ENCODE measurements at regions not wholly inside any gene's neighbourhood (a gene's known extent, or its start where the extent isn't known, plus 50 kb on each side); places are given as distances from the start of the nearest gene placed in this dataset.

- Histone ChIP-seq H3K9me3 (ENCODE audit: control insufficient read depth in 5 of 5, low read length in 5 of 5) (peaks cover 0 to 4% (median 0%) of the 10 kb centered on the region in 5 donors), H3K36me3 (ENCODE audit: control insufficient read depth in 5 of 5, insufficient read depth in 5 of 5, low read length in 5 of 5) (no peaks in the 10 kb centered on the region), H3K9ac (ENCODE audit: low read length in 5 of 5) (no peak overlapping the region), H3K4me1 (ENCODE audit: control insufficient read depth in 5 of 5, insufficient read depth in 5 of 5, low read length in 5 of 5) (no peaks in the 10 kb centered on the region), H3K27ac (ENCODE audit: low read depth, low read length) (no peak overlapping the region), H3K4me3 (ENCODE audit: low read depth in 1 of 5, low read length in 5 of 5) (no peak overlapping the region), H3K27me3 (ENCODE audit: control insufficient read depth in 5 of 5, insufficient read depth in 4 of 5, low read length in 5 of 5) (peaks cover 0 to 16% (median 5%) of the 10 kb centered on the region in 5 donors)
Measured at GRCh38 chrX:113048896-113049295, 208.3 kb upstream of the AMOT start.

GRCh38 chrX:113048480-113048879, 207.8 kb upstream of the AMOT start:
- H3K27ac ChIP-seq (ENCODE audit: low read depth, low read length): no peak overlapping the region
- H3K27me3 ChIP-seq (ENCODE audit: control insufficient read depth in 5 of 5, insufficient read depth in 4 of 5, low read length in 5 of 5): peaks cover 0 to 16% (median 5%) of the 10 kb centered on the region in 5 donors
- no peak overlapping the region for H3K4me3 ChIP-seq (ENCODE audit: low read depth in 1 of 5, low read length in 5 of 5)
- H3K9ac ChIP-seq (ENCODE audit: low read length in 5 of 5): no peak overlapping the region
- H3K36me3 ChIP-seq (ENCODE audit: control insufficient read depth in 5 of 5, insufficient read depth in 5 of 5, low read length in 5 of 5): no peaks in the 10 kb centered on the region
- H3K9me3 ChIP-seq (ENCODE audit: control insufficient read depth in 5 of 5, low read length in 5 of 5): peaks cover 0 to 4% (median 0%) of the 10 kb centered on the region in 5 donors
- no peaks in the 10 kb centered on the region for H3K4me1 ChIP-seq (ENCODE audit: control insufficient read depth in 5 of 5, insufficient read depth in 5 of 5, low read length in 5 of 5)

GRCh38 chrX:113033966-113034680, 193.5 kb upstream of the AMOT start:
- no peaks in the 10 kb centered on the region for H3K36me3 ChIP-seq (ENCODE audit: control insufficient read depth in 5 of 5, insufficient read depth in 5 of 5, low read length in 5 of 5)
- H3K9me3 ChIP-seq (ENCODE audit: control insufficient read depth in 5 of 5, low read length in 5 of 5): peaks cover 0 to 14% (median under 1%) of the 10 kb centered on the region in 5 donors
- no peak overlapping the region for H3K9ac ChIP-seq (ENCODE audit: low read length in 5 of 5)
- no peak overlapping the region for H3K4me3 ChIP-seq (ENCODE audit: low read depth in 1 of 5, low read length in 5 of 5)
- no peak overlapping the region for H3K27ac ChIP-seq (ENCODE audit: low read depth, low read length)
- no peaks in the 10 kb centered on the region for H3K4me1 ChIP-seq (ENCODE audit: control insufficient read depth in 5 of 5, insufficient read depth in 5 of 5, low read length in 5 of 5)
- H3K27me3 ChIP-seq (ENCODE audit: control insufficient read depth in 5 of 5, insufficient read depth in 4 of 5, low read length in 5 of 5): peaks cover 0 to 7% (median 0%) of the 10 kb centered on the region in 5 donors

- Histone ChIP-seq H3K36me3 (ENCODE audit: control insufficient read depth in 5 of 5, insufficient read depth in 5 of 5, low read length in 5 of 5) (no peaks in the 10 kb centered on the region), H3K4me3 (ENCODE audit: low read depth in 1 of 5, low read length in 5 of 5) (no peak overlapping the region), H3K9me3 (ENCODE audit: control insufficient read depth in 5 of 5, low read length in 5 of 5) (no peaks in the 10 kb centered on the region)
Measured at GRCh38 chrX:113019958-113020357, 179.3 kb upstream of the AMOT start.

GRCh38 chrX:113009837-113010236, 169.2 kb upstream of the AMOT start:
- no peaks in the 10 kb centered on the region for H3K9me3 ChIP-seq (ENCODE audit: control insufficient read depth in 5 of 5, low read length in 5 of 5)
- H3K9ac ChIP-seq (ENCODE audit: low read length in 5 of 5): no peak overlapping the region
- no peaks in the 10 kb centered on the region for H3K36me3 ChIP-seq (ENCODE audit: control insufficient read depth in 5 of 5, insufficient read depth in 5 of 5, low read length in 5 of 5)
- no peak overlapping the region for H3K4me3 ChIP-seq (ENCODE audit: low read depth in 1 of 5, low read length in 5 of 5)
- H3K27ac ChIP-seq (ENCODE audit: low read depth, low read length): no peak overlapping the region
- no peaks in the 10 kb centered on the region for H3K4me1 ChIP-seq (ENCODE audit: control insufficient read depth in 5 of 5, insufficient read depth in 5 of 5, low read length in 5 of 5)
- peaks cover 0 to 4% (median 0%) of the 10 kb centered on the region in 5 donors for H3K27me3 ChIP-seq (ENCODE audit: control insufficient read depth in 5 of 5, insufficient read depth in 4 of 5, low read length in 5 of 5)

More at GRCh38 chrX:113019958-113020357, 179.3 kb upstream of the AMOT start:
- Histone ChIP-seq H3K9ac (ENCODE audit: low read length in 5 of 5) (no peak overlapping the region), H3K27ac (ENCODE audit: low read depth, low read length) (no peak overlapping the region), H3K27me3 (ENCODE audit: control insufficient read depth in 5 of 5, insufficient read depth in 4 of 5, low read length in 5 of 5) (no peaks in the 10 kb centered on the region), H3K4me1 (ENCODE audit: control insufficient read depth in 5 of 5, insufficient read depth in 5 of 5, low read length in 5 of 5) (no peaks in the 10 kb centered on the region)

GRCh38 chrX:113009029-113009428, 168.4 kb upstream of the AMOT start:
- Histone ChIP-seq H3K27ac (ENCODE audit: low read depth, low read length) (no peak overlapping the region), H3K9ac (ENCODE audit: low read length in 5 of 5) (no peak overlapping the region), H3K36me3 (ENCODE audit: control insufficient read depth in 5 of 5, insufficient read depth in 5 of 5, low read length in 5 of 5) (no peaks in the 10 kb centered on the region), H3K27me3 (ENCODE audit: control insufficient read depth in 5 of 5, insufficient read depth in 4 of 5, low read length in 5 of 5) (peaks cover 0 to 4% (median 0%) of the 10 kb centered on the region in 5 donors), H3K4me3 (ENCODE audit: low read depth in 1 of 5, low read length in 5 of 5) (no peak overlapping the region), H3K9me3 (ENCODE audit: control insufficient read depth in 5 of 5, low read length in 5 of 5) (no peaks in the 10 kb centered on the region), H3K4me1 (ENCODE audit: control insufficient read depth in 5 of 5, insufficient read depth in 5 of 5, low read length in 5 of 5) (no peaks in the 10 kb centered on the region)

- no peaks in the 10 kb centered on the region for H3K9me3 ChIP-seq (ENCODE audit: control insufficient read depth in 5 of 5, low read length in 5 of 5)
- H3K27ac ChIP-seq (ENCODE audit: low read depth, low read length): no peak overlapping the region
- H3K27me3 ChIP-seq (ENCODE audit: control insufficient read depth in 5 of 5, insufficient read depth in 4 of 5, low read length in 5 of 5): peaks cover 0 to 9% (median 0%) of the 10 kb centered on the region in 5 donors
- no peak overlapping the region for H3K4me3 ChIP-seq (ENCODE audit: low read depth in 1 of 5, low read length in 5 of 5)
- H3K9ac ChIP-seq (ENCODE audit: low read length in 5 of 5): no peak overlapping the region
- no peaks in the 10 kb centered on the region for H3K4me1 ChIP-seq (ENCODE audit: control insufficient read depth in 5 of 5, insufficient read depth in 5 of 5, low read length in 5 of 5)
- H3K36me3 ChIP-seq (ENCODE audit: control insufficient read depth in 5 of 5, insufficient read depth in 5 of 5, low read length in 5 of 5): no peaks in the 10 kb centered on the region
Measured at GRCh38 chrX:113001836-113002235, 161.2 kb upstream of the AMOT start.

- H3K9ac ChIP-seq (ENCODE audit: low read length in 5 of 5): no peak overlapping the region
- no peaks in the 10 kb centered on the region for H3K9me3 ChIP-seq (ENCODE audit: control insufficient read depth in 5 of 5, low read length in 5 of 5)
- H3K4me1 ChIP-seq (ENCODE audit: control insufficient read depth in 5 of 5, insufficient read depth in 5 of 5, low read length in 5 of 5): no peaks in the 10 kb centered on the region
- peaks cover 0 to 6% (median 4%) of the 10 kb centered on the region in 5 donors for H3K27me3 ChIP-seq (ENCODE audit: control insufficient read depth in 5 of 5, insufficient read depth in 4 of 5, low read length in 5 of 5)
- no peak overlapping the region for H3K27ac ChIP-seq (ENCODE audit: low read depth, low read length)
- no peaks in the 10 kb centered on the region for H3K36me3 ChIP-seq (ENCODE audit: control insufficient read depth in 5 of 5, insufficient read depth in 5 of 5, low read length in 5 of 5)
- no peak overlapping the region for H3K4me3 ChIP-seq (ENCODE audit: low read depth in 1 of 5, low read length in 5 of 5)
Measured at GRCh38 chrX:112997991-112998390, 157.4 kb upstream of the AMOT start.

GRCh38 chrX:112991801-112992200, 151.2 kb upstream of the AMOT start:
- Histone ChIP-seq H3K4me3 (ENCODE audit: low read depth in 1 of 5, low read length in 5 of 5) (no peak overlapping the region), H3K27ac (ENCODE audit: low read depth, low read length) (no peak overlapping the region), H3K36me3 (ENCODE audit: control insufficient read depth in 5 of 5, insufficient read depth in 5 of 5, low read length in 5 of 5) (no peaks in the 10 kb centered on the region), H3K27me3 (ENCODE audit: control insufficient read depth in 5 of 5, insufficient read depth in 4 of 5, low read length in 5 of 5) (peaks cover 0 to 4% (median 2%) of the 10 kb centered on the region in 5 donors), H3K9me3 (ENCODE audit: control insufficient read depth in 5 of 5, low read length in 5 of 5) (no peaks in the 10 kb centered on the region), H3K4me1 (ENCODE audit: control insufficient read depth in 5 of 5, insufficient read depth in 5 of 5, low read length in 5 of 5) (no peaks in the 10 kb centered on the region), H3K9ac (ENCODE audit: low read length in 5 of 5) (no peak overlapping the region)

GRCh38 chrX:112979879-112980278, 139.2 kb upstream of the AMOT start:
- Histone ChIP-seq H3K4me3 (ENCODE audit: low read depth in 1 of 5, low read length in 5 of 5) (no peak overlapping the region), H3K27ac (ENCODE audit: low read depth, low read length) (no peak overlapping the region), H3K9ac (ENCODE audit: low read length in 5 of 5) (no peak overlapping the region), H3K4me1 (ENCODE audit: control insufficient read depth in 5 of 5, insufficient read depth in 5 of 5, low read length in 5 of 5) (no peaks in the 10 kb centered on the region), H3K9me3 (ENCODE audit: control insufficient read depth in 5 of 5, low read length in 5 of 5) (no peaks in the 10 kb centered on the region), H3K27me3 (ENCODE audit: control insufficient read depth in 5 of 5, insufficient read depth in 4 of 5, low read length in 5 of 5) (peaks cover 0 to 2% (median 0%) of the 10 kb centered on the region in 5 donors), H3K36me3 (ENCODE audit: control insufficient read depth in 5 of 5, insufficient read depth in 5 of 5, low read length in 5 of 5) (no peaks in the 10 kb centered on the region)

All from subcutaneous abdominal adipose tissue (tissue), 5 donors.